OCI-LY1 (cell line): ENCODE measurements at regions not wholly inside any gene's neighbourhood (a gene's known extent, or its start where the extent isn't known, plus 50 kb on each side); places are given as distances from the start of the nearest gene placed in this dataset.

ENCODE experiments used
- H2AFZ ChIP-seq: fragments of 200-600 bp; sonication (generic), shearing (Covaris generic); 2 replicates; pipeline ENCODE4 v1.6.0; 2014; ENCODE audit warnings: antibody characterized with exemption, mild to moderate bottlenecking, low read length
- H3F3A ChIP-seq: fragments of 200-600 bp; sonication (generic), shearing (Covaris generic); 2 replicates; pipeline ENCODE4 v1.6.0; 2014; ENCODE audit warnings: mild to moderate bottlenecking, antibody characterized with exemption, low read length, moderate library complexity; ENCODE audit not compliant: insufficient read depth
- H3K27ac ChIP-seq: fragments of 200-600 bp; sonication (generic); 2 replicates; pipeline ENCODE4 v1.5.1; 2014; ENCODE audit warnings: low read length, mixed run types, mild to moderate bottlenecking, low read depth; ENCODE audit not compliant: poor library complexity, severe bottlenecking
- H3K27me3 ChIP-seq: fragments of 200-600 bp; sonication (generic); 2 replicates; pipeline ENCODE4 v1.6.0; 2014; ENCODE audit warnings: antibody characterized with exemption, mild to moderate bottlenecking, low read length, moderate library complexity; ENCODE audit not compliant: insufficient read depth
- H3K36me3 ChIP-seq: fragments of 200-600 bp; sonication (generic); 2 replicates; pipeline ENCODE4 v1.6.1; 2014; ENCODE audit warnings: mild to moderate bottlenecking, antibody characterized with exemption, low read length, moderate library complexity, mixed read lengths; ENCODE audit not compliant: insufficient read depth
- H3K4me1 ChIP-seq: fragments of 200-600 bp; sonication (generic); 2 replicates; pipeline ENCODE4 v1.5.1; 2014; ENCODE audit warnings: mild to moderate bottlenecking, low read length, moderate library complexity; ENCODE audit not compliant: insufficient read depth, severe bottlenecking
- H3K4me2 ChIP-seq: fragments of 200-600 bp; sonication (generic), shearing (Covaris generic); 2 replicates; pipeline ENCODE4 v1.6.1; 2014; ENCODE audit warnings: low read length
- H3K4me3 ChIP-seq: fragments of 200-600 bp; sonication (generic); 2 replicates; pipeline ENCODE4 v1.5.1; 2014; ENCODE audit warnings: low read length, low read depth, mild to moderate bottlenecking, mixed read lengths; ENCODE audit not compliant: poor library complexity, severe bottlenecking
- H3K79me2 ChIP-seq: fragments of 200-600 bp; shearing (Covaris generic); 2 replicates; pipeline ENCODE4 v1.6.1; 2016; ENCODE audit warnings: mixed run types, low read length, mixed read lengths; ENCODE audit not compliant: insufficient read depth
- H3K9ac ChIP-seq: fragments of 200-600 bp; sonication (generic), shearing (Covaris generic); 2 replicates; pipeline ENCODE4 v1.6.1; 2014; ENCODE audit warnings: mild to moderate bottlenecking, low read length, mixed read lengths
- H3K9me2 ChIP-seq: fragments of 200-600 bp; sonication (generic), shearing (Covaris generic); 2 replicates; pipeline ENCODE4 v1.6.1; 2014; ENCODE audit warnings: low read depth, mild to moderate bottlenecking, low read length, mixed read lengths
- H3K9me3 ChIP-seq: fragments of 200-600 bp; shearing (Covaris generic); 2 replicates; pipeline ENCODE4 v1.6.1; 2014; ENCODE audit warnings: low read length, mixed read lengths
- H4K20me1 ChIP-seq: fragments of 200-600 bp; sonication (generic), shearing (Covaris generic); 2 replicates; pipeline ENCODE4 v1.6.0; 2016; ENCODE audit warnings: mild to moderate bottlenecking, low read length; ENCODE audit not compliant: insufficient read depth
- EZH2 ChIP-seq: fragments of 200-600 bp; sonication (generic), shearing (Covaris generic); IDR thresholded peaks from 2 replicates; pipeline ENCODE4 v1.8.0; 2017; ENCODE audit warnings: borderline replicate concordance, mixed run types, mild to moderate bottlenecking, antibody characterized with exemption, low read length, moderate library complexity, mixed read lengths
- TF ChIP-seq, protein P1 (sequence below): fragments of 200-600 bp; sonication (generic), shearing (Covaris generic); IDR thresholded peaks from 2 replicates; pipeline ENCODE4 v1.5.1; 2017; ENCODE audit warnings: mild to moderate bottlenecking, antibody characterized with exemption, low read length, moderate library complexity, mixed read lengths

DNA sequence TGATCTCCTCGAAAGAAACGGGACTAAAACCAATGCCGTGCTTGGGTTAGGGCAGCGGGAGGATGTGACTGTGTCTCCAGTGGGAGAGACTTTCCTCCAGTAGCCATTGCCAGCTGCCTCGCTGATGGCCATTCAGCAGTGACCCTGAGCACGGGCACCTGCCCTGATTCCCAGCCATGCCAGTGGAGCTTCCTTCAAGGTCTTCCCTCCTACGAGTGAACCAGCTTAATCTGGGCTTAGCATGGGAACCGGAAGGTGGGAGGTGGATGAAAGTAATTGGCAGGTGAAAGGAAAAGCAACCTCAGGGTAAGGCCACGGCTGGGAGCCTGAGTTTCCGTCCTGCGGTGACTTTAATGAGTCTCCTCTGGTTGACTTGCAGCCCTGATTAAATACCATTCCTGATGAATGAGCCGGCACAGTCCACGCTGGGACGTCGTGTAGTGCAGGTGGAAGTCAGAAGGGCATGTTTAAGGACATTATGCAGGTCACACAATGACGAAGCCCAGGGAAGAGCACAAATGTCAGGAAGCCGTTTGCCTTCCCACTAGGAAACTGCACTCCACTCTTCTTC lies 813.5 kb downstream of the QKI start:
- H3K27ac ChIP-seq = no peak overlapping the region
- H3K4me1 ChIP-seq = no peaks in the 10 kb centered on the region
- TF ChIP-seq, protein P1, sequence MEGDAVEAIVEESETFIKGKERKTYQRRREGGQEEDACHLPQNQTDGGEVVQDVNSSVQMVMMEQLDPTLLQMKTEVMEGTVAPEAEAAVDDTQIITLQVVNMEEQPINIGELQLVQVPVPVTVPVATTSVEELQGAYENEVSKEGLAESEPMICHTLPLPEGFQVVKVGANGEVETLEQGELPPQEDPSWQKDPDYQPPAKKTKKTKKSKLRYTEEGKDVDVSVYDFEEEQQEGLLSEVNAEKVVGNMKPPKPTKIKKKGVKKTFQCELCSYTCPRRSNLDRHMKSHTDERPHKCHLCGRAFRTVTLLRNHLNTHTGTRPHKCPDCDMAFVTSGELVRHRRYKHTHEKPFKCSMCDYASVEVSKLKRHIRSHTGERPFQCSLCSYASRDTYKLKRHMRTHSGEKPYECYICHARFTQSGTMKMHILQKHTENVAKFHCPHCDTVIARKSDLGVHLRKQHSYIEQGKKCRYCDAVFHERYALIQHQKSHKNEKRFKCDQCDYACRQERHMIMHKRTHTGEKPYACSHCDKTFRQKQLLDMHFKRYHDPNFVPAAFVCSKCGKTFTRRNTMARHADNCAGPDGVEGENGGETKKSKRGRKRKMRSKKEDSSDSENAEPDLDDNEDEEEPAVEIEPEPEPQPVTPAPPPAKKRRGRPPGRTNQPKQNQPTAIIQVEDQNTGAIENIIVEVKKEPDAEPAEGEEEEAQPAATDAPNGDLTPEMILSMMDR = no peak
- TF ChIP-seq EZH2 = no peak
- H3K4me2 ChIP-seq = no peak overlapping the region
- no peak overlapping the region for H2AFZ ChIP-seq
- no peaks in the 10 kb centered on the region for H3K9me2 ChIP-seq
- H3F3A ChIP-seq = no peaks in the 10 kb centered on the region
- H3K4me3 ChIP-seq = no peak overlapping the region
- H3K9me3 ChIP-seq = no peaks in the 10 kb centered on the region
- H3K9ac ChIP-seq = no peak overlapping the region
- no peaks in the 10 kb centered on the region for H3K79me2 ChIP-seq
- H3K36me3 ChIP-seq = no peaks in the 10 kb centered on the region
- H3K27me3 ChIP-seq = no peaks in the 10 kb centered on the region
- no peaks in the 10 kb centered on the region for H4K20me1 ChIP-seq

DNA sequence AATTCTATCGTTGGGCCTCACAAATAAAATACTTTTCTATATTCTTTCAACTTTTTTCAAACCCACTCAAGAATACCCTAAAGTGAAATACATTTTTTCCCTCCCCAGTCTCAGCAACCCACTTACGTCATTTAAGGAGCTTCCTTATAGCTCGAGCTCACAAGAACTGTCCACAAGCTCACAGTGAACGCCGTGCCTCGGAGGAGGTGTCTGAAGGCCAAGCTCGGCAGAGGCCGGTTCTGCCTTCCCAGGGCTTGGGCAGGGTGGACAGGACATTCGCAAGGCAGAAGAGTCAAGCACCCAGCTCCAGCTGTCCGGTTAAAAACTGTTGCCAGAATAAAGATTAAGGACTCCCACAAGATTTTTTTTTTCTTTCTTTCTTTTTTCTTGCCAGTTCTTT lies 802.3 kb downstream of the QKI start:
- no peak overlapping the region for H3K4me2 ChIP-seq
- H3K79me2 ChIP-seq = no peaks in the 10 kb centered on the region
- no peak for TF ChIP-seq EZH2
- TF ChIP-seq, protein P1 = no peak
- H3K9ac ChIP-seq = no peak overlapping the region
- H3K36me3 ChIP-seq = no peaks in the 10 kb centered on the region
- no peaks in the 10 kb centered on the region for H3K27me3 ChIP-seq
- H4K20me1 ChIP-seq = no peaks in the 10 kb centered on the region
- no peaks in the 10 kb centered on the region for H3K4me1 ChIP-seq
- no peaks in the 10 kb centered on the region for H3K9me2 ChIP-seq
- no peak overlapping the region for H3K4me3 ChIP-seq
- H3F3A ChIP-seq = no peaks in the 10 kb centered on the region
- no peaks in the 10 kb centered on the region for H3K9me3 ChIP-seq
- H3K27ac ChIP-seq = no peak overlapping the region
- no peak overlapping the region for H2AFZ ChIP-seq

- no peak for TF ChIP-seq EZH2
- TF ChIP-seq, protein P1 = no peak
- H3K27ac ChIP-seq = no peak overlapping the region
- H3K9me2 ChIP-seq = no peaks in the 10 kb centered on the region
- H3K4me1 ChIP-seq = no peaks in the 10 kb centered on the region
- H3K4me2 ChIP-seq = no peak overlapping the region
- no peaks in the 10 kb centered on the region for H4K20me1 ChIP-seq
- no peaks in the 10 kb centered on the region for H3K9me3 ChIP-seq
- no peaks in the 10 kb centered on the region for H3K79me2 ChIP-seq
- no peaks in the 10 kb centered on the region for H3K27me3 ChIP-seq
- H3K4me3 ChIP-seq = no peak overlapping the region
- no peak overlapping the region for H2AFZ ChIP-seq
- no peaks in the 10 kb centered on the region for H3K36me3 ChIP-seq
- H3K9ac ChIP-seq = no peak overlapping the region
- no peaks in the 10 kb centered on the region for H3F3A ChIP-seq
Measured at GRCh38 chr6:164216368-164216767, 801.9 kb downstream of the QKI start.
